ENCODE measurements at regions not wholly inside any gene's neighbourhood (a gene's known extent, or its start where the extent isn't known, plus 50 kb on each side); places are given as distances from the start of the nearest gene placed in this dataset.

DNA sequence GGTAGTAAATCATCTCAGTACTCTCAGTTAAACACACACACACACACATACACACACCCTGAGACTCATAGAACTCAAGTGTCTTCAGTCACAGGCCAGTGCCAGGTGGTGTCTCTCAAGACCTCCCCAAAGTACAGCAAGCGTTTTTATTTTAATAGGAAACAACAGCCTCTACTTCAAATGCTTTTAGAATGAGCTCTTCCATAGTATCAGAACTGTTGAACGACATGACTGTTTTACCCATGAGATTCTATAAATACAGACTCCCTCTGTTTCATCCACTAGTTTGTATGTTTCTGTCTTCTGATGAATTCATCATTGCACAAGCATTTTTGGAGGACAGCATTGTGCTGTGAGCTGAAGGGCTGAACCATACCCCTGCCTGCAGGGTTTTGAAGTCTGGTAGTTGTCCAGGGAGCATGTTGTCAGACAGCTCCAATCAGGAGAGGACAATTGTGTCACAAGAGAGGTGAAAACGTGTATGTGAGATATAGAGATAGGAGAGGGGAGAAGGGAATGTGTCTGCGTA, 201.0 kb upstream of the BCL6 start:
- Histone ChIP-seq H4K8ac (replicated peaks; ENCODE audit: insufficient read length, low read depth, low read length) (no peak overlapping the region), H2BK120ac (ENCODE audit: low read depth, low read length, poor library complexity, severe bottlenecking) (no peak overlapping the region), H2AK5ac (ENCODE audit: insufficient read length, low read length) (no peak overlapping the region), H3K79me1 (ENCODE audit: insufficient read depth, low read depth, low read length, poor library complexity, severe bottlenecking) (no peaks in the 10 kb centered on the region), H3K23ac (ENCODE audit: insufficient read length, low read depth, low read length) (no peak overlapping the region), H2BK15ac (ENCODE audit: low read depth, low read length) (no peak overlapping the region), H3K18ac (ENCODE audit: insufficient read length, low read depth, low read length) (no peak overlapping the region), H3K4me2 (ENCODE audit: insufficient read depth, insufficient read length, low read length) (no peak overlapping the region), H3K56ac (ENCODE audit: insufficient read length, low read depth, low read length) (no peak overlapping the region), H3T11ph (ENCODE audit: low read length) (no peak overlapping the region), H2AFZ (ENCODE audit: low read length) (no peak overlapping the region), H3K79me2 (ENCODE audit: insufficient read depth, low read length) (no peaks in the 10 kb centered on the region), H3K9ac (ENCODE audit: extremely low read depth, insufficient read length, low read length) (no peak overlapping the region), H3K23me2 (ENCODE audit: insufficient read length, low read depth, low read length, poor library complexity, severe bottlenecking) (no peaks in the 10 kb centered on the region), H3K27ac (ENCODE audit: insufficient read length, low read depth, low read length) (no peak overlapping the region), H4K5ac (ENCODE audit: insufficient read length, low read depth, low read length) (no peak overlapping the region), H3K4ac (ENCODE audit: low read depth, low read length) (no peak overlapping the region), H3K14ac (ENCODE audit: insufficient read depth, low read length) (no peak overlapping the region), H2BK5ac (ENCODE audit: insufficient read length, low read length) (no peak overlapping the region), H2BK20ac (ENCODE audit: low read depth, low read length, poor library complexity, severe bottlenecking) (no peak overlapping the region), H2BK12ac (ENCODE audit: insufficient read length, low read depth, low read length) (no peak overlapping the region), H3K27me3 (ENCODE audit: insufficient read depth, low read length) (no peaks in the 10 kb centered on the region), H4K91ac (ENCODE audit: insufficient read length, low read depth, low read length) (no peak overlapping the region), H3K9me3 (ENCODE audit: control insufficient read depth, low read depth, low read length) (no peaks in the 10 kb centered on the region), H3K4me1 (ENCODE audit: insufficient read depth, low read length) (peaks cover 2% of the 10 kb centered on the region; the same call in 1 of the 2 replicates), H4K20me1 (ENCODE audit: control insufficient read depth, insufficient read depth, insufficient read length) (no peaks in the 10 kb centered on the region)
- WGBS (ENCODE audit: extremely low coverage, insufficient read length, low lambda C conversion rate) = 100% methylated on average over 2 of the region's 4 CpGs
- Mint-ChIP-seq H3K36me3 (ENCODE audit: insufficient read depth in 1 of 3, low read depth in 3 of 3) (no peaks in the 10 kb centered on the region), H3K27me3 (ENCODE audit: low read depth) (no peaks in the 10 kb centered on the region), H3K9me3 (peaks cover 0 to 1% of the 10 kb centered on the region in 2 experiments; a peak in 2 of 5 replicates), H3K4me1 (peaks cover 19 to 21% of the 10 kb centered on the region in 2 experiments), H3K27ac (no peak overlapping the region; a peak in 1 of 7 replicates), H3K4me3 (no peak overlapping the region)
- no peak for DNase-seq
- TF ChIP-seq, protein P1, sequence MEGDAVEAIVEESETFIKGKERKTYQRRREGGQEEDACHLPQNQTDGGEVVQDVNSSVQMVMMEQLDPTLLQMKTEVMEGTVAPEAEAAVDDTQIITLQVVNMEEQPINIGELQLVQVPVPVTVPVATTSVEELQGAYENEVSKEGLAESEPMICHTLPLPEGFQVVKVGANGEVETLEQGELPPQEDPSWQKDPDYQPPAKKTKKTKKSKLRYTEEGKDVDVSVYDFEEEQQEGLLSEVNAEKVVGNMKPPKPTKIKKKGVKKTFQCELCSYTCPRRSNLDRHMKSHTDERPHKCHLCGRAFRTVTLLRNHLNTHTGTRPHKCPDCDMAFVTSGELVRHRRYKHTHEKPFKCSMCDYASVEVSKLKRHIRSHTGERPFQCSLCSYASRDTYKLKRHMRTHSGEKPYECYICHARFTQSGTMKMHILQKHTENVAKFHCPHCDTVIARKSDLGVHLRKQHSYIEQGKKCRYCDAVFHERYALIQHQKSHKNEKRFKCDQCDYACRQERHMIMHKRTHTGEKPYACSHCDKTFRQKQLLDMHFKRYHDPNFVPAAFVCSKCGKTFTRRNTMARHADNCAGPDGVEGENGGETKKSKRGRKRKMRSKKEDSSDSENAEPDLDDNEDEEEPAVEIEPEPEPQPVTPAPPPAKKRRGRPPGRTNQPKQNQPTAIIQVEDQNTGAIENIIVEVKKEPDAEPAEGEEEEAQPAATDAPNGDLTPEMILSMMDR (conservative IDR thresholded peaks at IDR 0.05) = no peak

All from H9 (cell line).